ENCODE measurements at regions not wholly inside any gene's neighbourhood (a gene's known extent, or its start where the extent isn't known, plus 50 kb on each side); places are given as distances from the start of the nearest gene placed in this dataset.
"Not testable (repeated sequence)": the region's sequence is repeated elsewhere in the genome, so short reads cannot be mapped to it uniquely, and the experiment has no call there.

DNA sequence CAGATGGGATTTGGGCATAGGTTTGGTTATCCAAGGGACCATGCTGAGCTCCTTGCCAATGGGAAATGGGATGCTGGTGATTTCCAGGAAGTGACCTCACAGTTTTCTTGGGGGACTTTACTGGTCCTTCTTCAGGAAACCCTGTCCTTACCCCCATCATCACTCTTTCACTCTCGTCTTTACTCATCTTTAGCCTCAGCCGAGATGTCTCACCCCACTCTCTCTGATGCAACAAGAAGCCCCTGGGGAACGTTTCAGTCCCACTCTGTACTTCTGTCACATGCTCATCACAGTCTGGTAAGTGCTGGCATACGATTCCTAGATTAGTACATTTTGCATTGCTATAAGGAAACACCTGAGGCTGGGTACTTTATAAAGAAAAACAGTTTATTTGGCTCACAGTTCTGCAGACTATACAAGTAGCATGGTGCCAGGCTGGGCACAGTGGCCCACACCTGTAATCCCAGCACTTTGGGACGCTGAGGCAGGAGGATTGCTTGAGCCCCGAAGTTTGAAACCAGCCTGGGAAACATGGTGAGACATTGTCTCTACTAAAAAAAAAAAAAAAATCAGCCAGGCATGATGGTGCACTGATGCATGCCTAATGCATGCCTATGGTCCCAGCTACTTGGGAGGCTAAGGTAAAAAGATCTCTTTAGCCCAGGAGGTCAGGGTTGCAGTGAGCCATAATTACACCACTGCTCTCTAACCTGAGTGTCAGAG is 63.5 kb upstream of the VKORC1L1 start:
- no peak for DNase-seq

DNA sequence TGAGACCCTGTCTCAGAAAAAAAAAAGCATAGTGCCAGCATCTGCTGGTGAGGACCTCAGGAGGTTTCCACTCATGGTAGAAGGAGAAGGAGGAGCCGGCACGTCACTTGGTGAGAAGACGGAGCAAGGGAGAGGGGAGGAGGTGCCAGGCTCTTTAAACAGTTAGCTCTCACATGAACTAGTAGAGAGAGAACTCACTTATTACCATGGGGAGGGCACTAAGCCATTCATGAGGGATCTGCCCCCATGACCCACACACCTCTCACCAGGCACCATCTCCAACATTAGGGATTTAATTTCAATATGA is 62.9 kb upstream of the VKORC1L1 start:
- no peak for DNase-seq

DNA sequence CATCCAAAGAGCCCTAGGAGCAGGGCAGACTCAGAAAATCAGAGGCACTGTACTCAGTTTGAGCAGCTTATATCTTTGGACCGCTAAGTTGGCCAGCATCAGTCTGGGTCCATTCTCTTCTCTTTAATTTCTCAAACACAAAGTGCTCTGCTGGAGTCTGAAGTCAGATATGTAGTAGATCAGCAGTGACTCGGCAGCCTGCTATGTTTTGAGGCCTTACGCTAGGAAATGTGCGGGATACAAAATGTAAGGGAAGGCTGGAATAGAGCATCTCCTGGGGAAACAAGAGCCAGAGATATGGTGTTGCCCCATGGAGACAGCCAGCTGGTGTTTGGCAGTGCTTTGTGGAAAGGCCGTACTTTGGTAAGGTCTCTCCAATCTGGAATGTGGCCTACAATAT is 60.6 kb upstream of the VKORC1L1 start:
- DNase-seq, result no peak

DNA sequence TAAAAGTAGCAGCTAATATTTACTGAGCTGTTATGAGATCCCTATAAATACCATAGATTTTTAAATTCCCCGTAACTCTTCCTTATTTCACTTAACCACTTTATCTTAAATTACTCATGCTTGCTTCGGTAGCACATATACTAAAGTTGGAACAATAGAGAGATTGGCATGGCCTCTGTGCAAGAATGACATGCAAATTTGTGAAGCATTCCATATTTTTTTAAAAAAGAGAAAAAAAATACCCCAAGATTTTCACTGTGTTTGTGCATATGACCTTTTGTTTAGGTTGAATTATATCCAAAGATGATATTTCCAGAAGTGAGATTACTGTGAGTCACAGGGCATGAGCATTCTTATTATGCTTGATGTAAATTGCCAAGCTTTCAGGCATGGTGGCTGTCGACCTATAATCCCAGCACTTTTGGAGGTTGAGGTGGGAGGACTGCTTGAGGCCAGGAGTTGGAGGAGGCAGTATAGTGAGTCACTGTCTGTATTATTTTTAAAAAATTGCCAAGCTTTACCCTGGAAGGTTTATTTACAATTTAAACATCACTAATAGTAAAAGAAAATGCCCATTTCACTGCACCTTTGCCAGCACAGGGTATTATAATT is 58.2 kb upstream of the VKORC1L1 start:
- DNase-seq, result not testable (repeated sequence)

DNA sequence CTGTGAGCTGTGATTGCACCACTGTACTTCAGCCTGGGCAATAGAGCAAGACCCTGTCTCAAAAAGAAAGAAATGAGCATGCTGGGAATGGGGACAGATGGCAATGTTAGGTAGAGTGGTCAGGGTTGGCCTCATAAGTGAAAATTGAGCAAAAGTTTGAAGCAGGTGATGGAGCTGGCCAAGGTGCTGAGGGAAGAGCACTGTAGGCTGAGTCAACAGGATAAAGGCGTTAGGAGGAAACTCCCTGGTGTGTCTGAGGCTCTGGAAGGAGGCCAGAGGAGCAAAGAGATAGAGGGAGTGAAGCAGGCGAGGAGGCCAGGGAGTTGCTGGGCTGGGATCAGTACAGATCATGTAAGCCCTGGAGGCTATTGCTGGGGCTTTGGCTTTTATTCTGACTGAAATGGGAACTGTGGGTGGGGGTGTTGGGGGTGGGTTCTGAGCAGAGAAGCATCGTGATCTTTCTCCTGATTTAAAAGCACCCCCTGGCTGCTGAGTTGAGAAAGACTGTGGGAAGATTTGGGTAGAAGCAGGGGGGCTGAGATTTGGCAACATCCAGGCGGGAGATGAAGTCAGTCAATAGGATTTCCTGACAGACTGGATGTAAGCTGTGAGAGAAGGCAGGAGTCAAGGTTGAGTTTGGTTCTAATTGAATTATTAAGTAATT is 52.5 kb upstream of the VKORC1L1 start:
- no peak for DNase-seq
